KOPT-K1 (cell line): ENCODE measurements at regions not wholly inside any gene's neighbourhood (a gene's known extent, or its start where the extent isn't known, plus 50 kb on each side); places are given as distances from the start of the nearest gene placed in this dataset.

ENCODE experiments used
- H3K27ac ChIP-seq: fragments of 200-600 bp; sonication (generic); 2 replicates; pipeline ENCODE4 v1.5.1; 2016; ENCODE audit warnings: antibody characterized with exemption, mild to moderate bottlenecking, low read depth, low read length; ENCODE audit not compliant: poor library complexity, severe bottlenecking
- H3K36me3 ChIP-seq: fragments of 200-600 bp; sonication (generic); 2 replicates; pipeline ENCODE4 v1.5.1; 2017; ENCODE audit warnings: antibody characterized with exemption, mild to moderate bottlenecking, low read length, moderate library complexity; ENCODE audit not compliant: insufficient read depth
- H3K9me3 ChIP-seq: fragments of 200-600 bp; sonication (generic); 2 replicates; pipeline ENCODE4 v1.5.1; 2017; ENCODE audit warnings: antibody characterized with exemption, low read length, mild to moderate bottlenecking; ENCODE audit not compliant: insufficient read depth, poor library complexity, severe bottlenecking

DNA sequence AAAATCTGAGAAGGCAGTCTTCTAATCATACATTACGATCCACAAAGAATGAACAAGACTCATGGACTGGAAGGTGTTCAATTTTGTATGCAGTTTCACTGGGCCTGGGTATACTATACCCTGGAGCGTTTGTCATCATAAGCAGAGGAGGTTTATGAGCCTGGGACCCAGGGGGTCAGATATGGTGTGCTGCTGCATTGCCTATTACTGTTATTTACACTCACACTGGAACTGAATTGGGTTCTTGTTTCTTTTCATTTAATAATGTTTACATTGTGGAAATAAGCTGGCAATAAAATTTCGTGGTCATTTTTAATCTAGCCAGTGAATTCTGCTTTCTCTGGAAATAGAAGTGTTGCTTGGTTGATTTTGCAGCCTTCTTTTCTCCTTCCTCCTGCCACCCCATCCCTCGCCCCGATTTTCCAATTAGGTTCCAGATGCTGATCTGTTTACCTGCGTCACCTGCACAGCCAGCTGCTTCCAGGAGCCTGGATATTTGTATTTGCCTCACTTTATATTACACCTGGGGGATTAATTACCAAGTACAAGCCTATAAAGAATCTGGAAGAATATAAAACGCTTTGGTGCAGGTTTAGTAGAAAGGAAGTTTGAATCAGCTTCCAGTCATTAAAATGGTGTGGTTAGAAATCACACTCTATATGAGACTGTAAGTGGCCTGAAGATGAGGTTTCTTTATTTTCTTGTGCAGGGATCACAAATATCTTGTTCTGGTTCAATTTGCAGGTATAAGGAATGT is 234.4 kb downstream of the SOCS6 start:
- Histone ChIP-seq H3K36me3 (no peaks in the 10 kb centered on the region), H3K9me3 (no peaks in the 10 kb centered on the region), H3K27ac (no peak overlapping the region)

DNA sequence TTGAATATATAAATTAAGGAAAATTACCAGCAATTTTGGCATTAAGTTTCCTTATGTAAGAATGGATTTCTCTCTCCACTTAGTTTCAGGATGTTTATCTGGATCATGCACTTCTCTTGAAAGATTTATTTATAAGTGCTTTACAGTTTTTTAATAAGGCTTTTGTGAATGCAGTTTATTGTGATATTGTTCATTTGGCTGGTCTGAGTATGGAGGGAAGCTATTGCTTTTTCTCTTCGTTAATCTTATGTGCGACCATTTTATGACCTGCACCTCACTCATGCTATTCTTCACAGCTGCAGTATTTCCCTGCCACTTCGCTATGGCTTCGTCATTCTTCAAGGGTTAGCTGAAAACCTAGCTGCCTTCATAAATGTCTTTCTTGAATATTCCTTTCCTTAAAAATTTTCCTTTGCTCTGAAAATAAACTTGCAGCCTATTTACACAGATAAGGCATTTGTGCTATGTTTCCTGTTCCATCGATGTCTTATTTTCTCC is 233.4 kb downstream of the SOCS6 start:
- no peaks in the 10 kb centered on the region for H3K9me3 ChIP-seq
- H3K27ac ChIP-seq, result no peak overlapping the region
- no peaks in the 10 kb centered on the region for H3K36me3 ChIP-seq

DNA sequence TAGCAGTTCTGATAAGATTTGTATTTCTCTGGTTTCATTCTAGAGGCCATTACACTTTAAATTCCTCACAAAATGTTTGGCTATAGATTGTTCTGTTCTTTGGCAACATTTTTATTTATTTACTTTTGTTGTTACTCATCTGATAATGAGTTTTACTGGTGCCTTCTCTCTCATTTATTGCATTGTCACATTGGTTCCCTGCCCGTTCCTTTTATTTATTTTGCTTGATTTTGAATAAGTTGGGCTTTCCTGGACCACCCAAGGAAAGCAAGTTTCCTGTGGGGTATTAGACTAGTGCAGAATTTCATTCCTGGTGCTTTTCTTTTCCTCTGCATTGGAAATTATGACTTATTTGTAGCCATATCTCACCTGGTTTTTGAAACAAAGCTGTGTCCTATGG is 232.0 kb downstream of the SOCS6 start:
- Histone ChIP-seq H3K27ac (no peak overlapping the region), H3K9me3 (no peaks in the 10 kb centered on the region), H3K36me3 (no peaks in the 10 kb centered on the region)

DNA sequence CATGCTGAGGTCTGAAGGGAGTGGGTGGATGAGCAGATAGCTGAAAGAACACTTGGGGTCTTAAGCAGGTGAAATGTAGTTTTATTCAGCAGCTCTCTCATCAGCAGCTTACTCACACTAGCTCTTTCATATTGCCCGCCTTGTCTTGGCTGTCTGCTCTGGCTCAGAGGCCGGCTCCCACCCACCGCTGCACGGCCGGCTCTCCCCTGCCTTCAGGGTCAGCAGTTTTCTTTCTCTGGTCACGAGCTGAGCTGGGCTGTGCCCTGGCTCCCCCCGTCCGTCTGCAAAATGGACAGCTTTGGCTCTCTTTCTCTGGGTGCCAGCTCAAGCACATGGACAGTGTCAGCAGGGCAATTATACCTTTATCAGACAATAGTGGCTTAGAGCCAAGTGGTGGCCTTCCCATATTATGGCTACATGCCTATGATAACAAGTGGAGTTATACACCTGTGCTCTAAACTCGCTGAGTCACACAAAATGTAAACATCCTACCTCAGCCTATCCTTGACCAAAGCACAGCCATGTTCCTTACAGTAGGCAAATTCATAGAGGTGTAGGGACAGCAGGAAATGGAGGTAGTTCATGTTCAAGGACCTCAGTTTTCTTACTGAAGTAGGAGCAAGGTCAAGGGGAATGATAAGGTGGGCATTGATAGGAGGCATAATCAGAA is 224.8 kb downstream of the SOCS6 start:
- Histone ChIP-seq H3K27ac (no peak overlapping the region), H3K9me3 (no peaks in the 10 kb centered on the region), H3K36me3 (no peaks in the 10 kb centered on the region)

DNA sequence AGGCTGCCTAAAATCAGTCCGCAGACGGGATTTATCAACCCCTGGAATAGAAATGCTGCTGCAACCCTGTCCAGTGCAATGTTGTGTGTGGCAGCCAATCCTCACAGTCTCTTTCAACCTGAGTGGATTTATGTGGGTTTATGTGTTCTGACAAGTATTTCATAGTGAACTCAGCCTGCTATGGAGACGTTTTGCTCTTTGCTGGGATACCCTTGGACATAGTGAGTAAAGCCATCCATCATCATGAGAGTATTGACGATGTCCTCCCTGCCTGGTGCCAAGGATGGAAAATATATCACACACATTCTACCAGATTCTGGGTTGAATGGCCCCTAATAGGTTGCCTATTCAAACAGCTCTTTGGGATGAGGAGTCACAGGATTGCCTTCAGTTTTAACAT is 219.1 kb downstream of the SOCS6 start:
- no peaks in the 10 kb centered on the region for H3K36me3 ChIP-seq
- H3K9me3 ChIP-seq, result no peaks in the 10 kb centered on the region
- H3K27ac ChIP-seq, result no peak overlapping the region

DNA sequence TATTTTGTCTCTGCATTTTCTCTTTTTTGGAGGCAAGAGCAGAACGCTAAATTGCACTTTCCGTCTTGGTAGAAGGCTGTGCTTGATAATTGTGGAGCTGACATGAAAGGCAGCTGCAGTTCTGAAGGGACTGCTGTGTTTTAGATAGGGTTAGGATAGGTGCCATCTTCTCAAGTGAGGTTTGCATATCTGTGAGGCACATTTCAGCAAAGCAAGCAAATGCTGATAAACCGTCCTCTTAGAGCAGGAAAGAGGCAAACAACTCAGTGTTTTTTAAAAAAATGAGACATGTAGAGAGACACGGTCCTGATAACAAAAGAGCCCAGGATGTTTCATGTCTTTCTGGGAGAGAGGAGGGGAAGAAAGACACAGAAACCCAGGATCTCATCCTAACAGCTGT is 217.7 kb downstream of the SOCS6 start:
- Histone ChIP-seq H3K27ac (no peak overlapping the region), H3K9me3 (no peaks in the 10 kb centered on the region), H3K36me3 (no peaks in the 10 kb centered on the region)

DNA sequence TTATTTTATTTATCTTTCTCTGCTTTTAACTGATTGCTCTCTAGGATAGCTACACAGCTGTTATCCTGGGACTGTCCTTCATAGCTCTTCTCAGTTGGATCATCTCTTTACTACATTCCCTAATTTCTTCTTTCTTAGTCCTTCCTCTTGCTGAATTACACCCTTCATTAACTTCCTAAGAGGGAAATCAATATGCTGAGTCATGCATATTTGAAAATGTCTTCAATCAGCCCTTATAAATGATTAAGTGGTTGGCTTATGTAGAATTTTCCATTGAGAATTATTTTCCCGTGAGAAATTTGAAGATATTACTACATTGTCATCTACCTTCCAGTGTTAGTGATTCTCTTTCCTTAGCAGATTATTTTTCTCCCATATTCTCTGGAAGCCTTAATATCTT is 214.2 kb downstream of the SOCS6 start:
- Histone ChIP-seq H3K27ac (no peak overlapping the region), H3K9me3 (no peaks in the 10 kb centered on the region), H3K36me3 (no peaks in the 10 kb centered on the region)

DNA sequence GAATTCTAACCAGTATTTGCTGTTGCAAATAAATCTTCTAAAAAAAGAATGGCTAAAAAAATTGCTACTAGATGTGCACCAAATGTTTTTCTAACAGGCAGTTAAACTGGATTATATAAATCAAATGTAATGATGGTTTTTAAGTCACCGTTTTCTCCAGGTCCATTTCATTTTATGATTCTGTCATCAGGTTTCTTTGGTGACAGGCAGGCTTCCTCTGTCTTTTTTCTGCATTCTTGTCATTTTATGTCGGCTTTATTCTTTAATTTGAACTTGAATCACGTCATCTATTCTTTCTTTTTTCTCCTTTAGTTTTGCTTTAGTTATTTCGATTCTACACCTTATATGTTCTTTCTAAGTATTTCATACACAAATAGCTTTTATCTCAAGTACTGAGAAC is 212.5 kb downstream of the SOCS6 start:
- no peak overlapping the region for H3K27ac ChIP-seq
- H3K36me3 ChIP-seq, result no peaks in the 10 kb centered on the region
- no peaks in the 10 kb centered on the region for H3K9me3 ChIP-seq

DNA sequence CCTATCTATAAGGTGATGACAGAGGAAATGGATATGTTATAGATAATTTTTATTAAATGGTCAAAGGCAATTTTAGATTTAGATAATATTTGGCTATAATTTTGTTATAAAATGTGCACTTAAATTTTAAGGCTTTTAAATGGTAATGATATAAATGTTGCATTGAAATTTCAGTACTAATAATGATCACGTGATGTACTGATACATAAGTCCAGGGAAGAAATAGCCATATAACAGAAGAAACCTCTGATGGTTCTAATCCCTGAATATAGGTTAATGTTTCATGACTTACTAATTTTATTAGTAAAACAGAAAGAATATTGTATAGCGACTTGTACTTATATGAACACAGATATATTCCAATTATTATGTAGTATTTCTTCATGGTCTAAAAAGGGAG is 211.9 kb downstream of the SOCS6 start:
- H3K9me3 ChIP-seq, result no peaks in the 10 kb centered on the region
- no peaks in the 10 kb centered on the region for H3K36me3 ChIP-seq
- no peak overlapping the region for H3K27ac ChIP-seq

DNA sequence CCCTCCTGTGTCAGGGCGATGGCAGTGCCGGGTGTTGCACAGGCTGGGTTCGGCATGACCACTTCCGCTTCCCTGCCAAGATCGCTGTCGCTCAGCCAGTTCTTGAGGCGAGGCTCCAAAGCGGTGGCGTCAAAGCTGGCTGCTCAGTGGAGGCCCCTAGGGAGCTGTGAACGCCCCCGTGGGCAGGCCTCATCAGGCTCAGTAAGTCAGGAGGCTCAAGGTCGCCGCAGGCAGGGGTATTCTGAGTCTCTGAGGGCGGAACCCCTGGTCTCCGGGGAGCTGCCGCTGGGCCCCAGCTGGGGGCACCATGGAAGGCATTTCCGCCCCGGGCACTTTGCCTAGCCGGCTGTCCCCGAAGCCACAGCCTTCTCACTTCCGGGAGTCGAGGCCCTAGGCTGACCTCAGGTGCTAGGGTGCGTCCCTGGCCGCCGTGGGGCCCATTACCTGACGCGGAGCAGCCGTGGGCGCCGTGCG is 210.4 kb downstream of the SOCS6 start:
- no peaks in the 10 kb centered on the region for H3K36me3 ChIP-seq
- no peak overlapping the region for H3K27ac ChIP-seq
- no peaks in the 10 kb centered on the region for H3K9me3 ChIP-seq

DNA sequence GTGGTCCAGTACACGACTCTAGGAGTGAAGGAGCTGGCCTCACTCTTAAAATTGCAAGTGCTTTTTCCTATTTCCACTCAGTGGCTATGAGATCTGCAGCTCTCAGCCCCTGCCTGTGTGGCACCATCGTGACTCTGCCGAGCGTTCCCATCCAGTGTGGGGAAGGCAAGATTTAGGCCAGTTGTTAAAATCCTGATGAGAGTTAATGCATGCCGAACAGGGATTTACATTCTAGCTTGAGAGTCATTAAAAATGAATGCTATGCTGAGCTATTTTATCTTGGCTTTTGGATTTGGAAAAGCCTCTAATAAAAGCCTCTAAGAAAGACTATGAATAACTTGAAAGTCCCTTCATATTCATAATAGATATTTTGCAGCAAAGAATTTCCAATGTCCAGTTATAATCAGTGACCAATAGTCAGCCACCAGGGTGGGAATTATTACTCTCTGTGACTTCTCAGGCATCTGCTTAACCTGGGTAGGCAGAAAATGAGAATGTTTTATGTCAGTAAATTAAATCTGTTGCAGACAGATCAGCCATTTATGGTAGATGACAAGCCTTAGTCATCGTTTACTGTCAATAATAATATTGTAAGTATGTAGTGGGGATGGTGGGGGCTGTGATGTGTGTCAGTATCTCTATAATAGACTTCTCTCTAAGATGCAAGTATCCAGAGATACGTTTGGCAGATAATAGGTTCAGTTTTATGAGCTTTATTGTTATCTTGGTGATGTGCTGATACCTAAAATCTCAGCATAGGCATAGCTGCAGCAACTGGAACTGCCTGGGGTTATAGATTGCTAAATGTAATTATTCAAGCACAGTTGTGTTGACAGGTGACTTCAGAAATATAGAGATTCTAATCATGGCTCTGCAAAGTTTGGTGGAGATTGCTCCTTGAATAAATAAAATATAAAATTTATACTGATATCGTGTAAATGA is 207.8 kb downstream of the SOCS6 start:
- no peak overlapping the region for H3K27ac ChIP-seq
- H3K9me3 ChIP-seq, result no peaks in the 10 kb centered on the region
- H3K36me3 ChIP-seq, result no peaks in the 10 kb centered on the region

DNA sequence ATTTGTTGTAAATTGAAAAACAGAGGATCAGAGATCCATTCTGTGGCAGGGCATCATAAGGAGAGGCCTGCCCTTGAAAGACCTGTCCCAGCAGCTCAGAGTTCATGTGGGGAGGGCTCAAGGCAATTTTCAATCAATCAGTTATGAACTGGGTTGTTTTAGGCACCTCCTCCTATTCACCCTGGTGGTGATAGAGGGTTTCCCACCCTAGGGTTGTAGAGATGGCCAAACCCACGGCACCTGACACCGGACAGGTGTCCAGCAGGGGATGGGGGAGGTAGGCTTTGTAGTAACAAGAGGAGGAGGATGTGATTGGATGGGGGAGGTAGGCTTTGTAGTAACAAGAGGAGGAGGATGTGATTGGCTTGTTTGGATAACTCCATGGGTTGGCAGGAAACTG is 205.7 kb downstream of the SOCS6 start:
- H3K27ac ChIP-seq, result no peak overlapping the region
- no peaks in the 10 kb centered on the region for H3K36me3 ChIP-seq
- H3K9me3 ChIP-seq, result no peaks in the 10 kb centered on the region

DNA sequence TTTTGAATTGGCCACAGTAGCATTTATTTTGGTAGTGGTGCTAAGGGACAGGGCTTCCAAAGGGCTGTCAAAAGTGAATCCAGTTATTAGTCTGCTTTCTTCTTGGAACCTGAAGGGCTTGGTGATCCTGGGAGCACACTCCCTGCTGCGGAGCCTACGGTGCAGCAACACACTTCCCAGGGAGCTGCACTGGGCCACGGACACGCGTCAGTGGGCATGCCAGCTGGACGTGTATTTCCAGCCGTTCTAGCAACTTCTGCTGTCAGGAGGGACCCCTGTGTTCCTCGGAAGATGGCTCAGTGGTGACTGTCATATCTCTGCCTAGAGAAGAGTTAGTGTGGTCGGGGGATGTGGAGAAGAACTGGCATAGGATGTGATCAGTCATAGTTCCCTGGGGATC is 204.6 kb downstream of the SOCS6 start:
- H3K27ac ChIP-seq, result no peak overlapping the region
- H3K36me3 ChIP-seq, result no peaks in the 10 kb centered on the region
- no peaks in the 10 kb centered on the region for H3K9me3 ChIP-seq

DNA sequence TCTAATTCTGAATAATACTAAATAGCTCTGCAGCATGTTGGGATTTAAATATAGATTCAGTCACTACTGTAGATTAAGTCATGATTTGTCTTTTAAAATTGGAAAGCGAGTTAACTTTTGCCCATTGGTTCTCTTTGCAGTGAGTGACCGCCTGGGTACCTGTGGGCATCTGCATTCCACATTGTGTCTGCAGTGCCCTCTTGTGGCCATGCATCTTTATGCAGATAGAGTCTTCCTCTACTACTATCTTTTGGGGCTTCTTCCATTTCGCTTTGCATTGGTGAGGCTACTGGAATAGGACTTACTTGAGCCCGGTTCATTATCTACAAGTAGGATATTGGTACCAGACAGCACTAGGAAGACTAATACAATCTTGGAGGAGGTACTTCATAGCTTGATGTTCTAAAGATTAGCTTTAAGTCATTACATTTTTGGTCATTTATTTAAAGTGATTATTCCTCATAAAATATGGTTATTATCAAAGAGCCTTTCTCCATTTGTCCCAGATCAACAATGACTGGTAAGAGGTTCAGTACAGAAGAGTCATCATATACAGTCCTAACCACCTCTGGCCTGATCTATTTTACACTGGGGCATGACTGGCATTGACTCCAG is 203.0 kb downstream of the SOCS6 start:
- no peaks in the 10 kb centered on the region for H3K36me3 ChIP-seq

More for the DNA sequence above, 203.0 kb downstream of the SOCS6 start:
- Histone ChIP-seq H3K27ac (no peak overlapping the region), H3K9me3 (no peaks in the 10 kb centered on the region)
